ENCODE measurements at regions not wholly inside any gene's neighbourhood (a gene's known extent, or its start where the extent isn't known, plus 50 kb on each side); places are given as distances from the start of the nearest gene placed in this dataset.

- TF ChIP-seq CTCF (IDR thresholded peaks at IDR 0.05) (no peak), POLR2A (IDR thresholded peaks at IDR 0.05) (no peak)
Observed at GRCh38 chr14:31963587-31963986, 113.5 kb upstream of the ARHGAP5 start.

Measured in heart left ventricle (tissue), 13 donors.